NT2/D1 (cell line): ENCODE measurements at regions not wholly inside any gene's neighbourhood (a gene's known extent, or its start where the extent isn't known, plus 50 kb on each side); places are given as distances from the start of the nearest gene placed in this dataset.

ENCODE experiments used
- SUZ12 ChIP-seq: IDR thresholded peaks from 2 replicates; pipeline ENCODE4 v1.6.1; 2011; ENCODE audit not compliant: insufficient read length, insufficient read depth; ENCODE audit errors: extremely low read depth
- ZNF274 ChIP-seq: IDR thresholded peaks from 2 replicates; pipeline ENCODE4 v1.6.1; 2011; ENCODE audit warnings: mild to moderate bottlenecking, low read depth, low read length

DNA sequence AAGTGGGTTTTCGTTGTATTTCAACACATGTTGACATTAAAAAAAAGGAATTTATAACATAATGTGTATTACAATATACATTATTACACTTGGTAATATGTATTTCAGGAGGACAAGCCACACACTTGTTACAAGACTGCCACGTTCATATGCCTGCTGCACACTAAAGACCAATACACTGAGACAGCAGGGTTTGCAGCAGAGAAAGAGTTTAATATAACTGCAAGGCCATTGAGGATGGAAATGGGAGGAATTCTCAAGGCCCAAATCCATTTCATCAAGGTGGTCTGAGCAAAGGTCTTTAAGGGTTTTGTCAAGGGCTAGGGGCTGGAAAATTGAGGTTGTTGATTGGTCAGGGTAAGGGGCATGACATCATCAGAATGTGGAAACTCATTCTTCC, 1017.8 kb upstream of the CDH10 start:
- TF ChIP-seq SUZ12, result no peak
- no peak for TF ChIP-seq ZNF274
